ENCODE measurements at regions not wholly inside any gene's neighbourhood (a gene's known extent, or its start where the extent isn't known, plus 50 kb on each side); places are given as distances from the start of the nearest gene placed in this dataset.
"Not testable (repeated sequence)": the region's sequence is repeated elsewhere in the genome, so short reads cannot be mapped to it uniquely, and the experiment has no call there.

DNA sequence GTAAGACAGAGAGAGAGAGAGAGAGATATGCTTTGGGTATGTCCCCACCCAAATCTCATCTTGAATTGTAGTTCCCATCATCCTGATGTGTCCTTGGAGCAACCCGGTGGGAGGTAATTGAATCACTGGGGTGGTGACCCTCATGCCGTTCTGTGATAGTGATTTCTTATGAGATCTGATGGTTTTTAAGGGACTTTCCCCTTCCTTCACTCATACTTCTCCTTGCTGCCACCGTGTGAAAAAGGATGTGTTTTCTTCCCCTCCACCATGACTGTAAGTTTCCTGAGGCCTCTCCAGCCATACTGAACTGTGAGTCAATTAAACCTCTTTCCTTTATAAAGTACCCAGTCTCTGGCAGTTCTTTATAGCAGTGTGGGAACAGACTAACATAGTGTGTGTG is 60.3 kb downstream of the EOMES start:
- no peak for DNase-seq

- peak; percentile 54 for DNase-seq
These were observed 62.7 kb downstream of the EOMES start for GRCh38 chr3:27659279-27660021.

- DNase-seq, result peak; percentile 14
These were observed 63.4 kb downstream of the EOMES start for GRCh38 chr3:27658741-27659140.

GRCh38 chr3:27657871-27658270 is 64.3 kb downstream of the EOMES start:
- peak; percentile 33 for DNase-seq

- DNase-seq, result peak; percentile 35
These were observed 64.7 kb downstream of the EOMES start for GRCh38 chr3:27657404-27657803.

- no peak for DNase-seq
These were observed 65.3 kb downstream of the EOMES start for GRCh38 chr3:27656790-27657189.

GRCh38 chr3:27655547-27655946 is 66.6 kb downstream of the EOMES start:
- DNase-seq, result no peak

GRCh38 chr3:27653803-27654558 is 68.1 kb downstream of the EOMES start:
- no peak for DNase-seq

DNA sequence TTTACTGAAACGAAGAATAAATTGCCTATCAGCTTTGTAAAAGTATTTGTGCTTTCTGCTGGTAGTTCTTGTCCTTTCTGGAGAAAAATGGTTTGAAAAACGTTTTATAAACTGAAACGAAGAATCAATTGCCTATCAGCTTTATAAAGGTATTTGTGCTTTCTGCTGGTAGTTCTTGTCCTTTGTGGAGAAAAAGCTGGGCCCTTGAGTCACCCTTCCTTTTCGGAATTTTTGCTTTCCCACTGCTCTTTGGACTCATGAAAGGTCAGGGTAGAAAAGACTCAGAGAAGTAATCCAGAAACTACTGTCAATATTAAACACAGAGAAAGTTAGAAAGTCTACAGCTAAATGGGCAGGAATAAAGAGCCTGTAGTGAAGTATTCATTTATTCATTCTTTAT is 72.8 kb downstream of the EOMES start:
- DNase-seq, result no peak

- no peak for DNase-seq
These were observed 75.2 kb downstream of the EOMES start for GRCh38 chr3:27646896-27647295.

DNA sequence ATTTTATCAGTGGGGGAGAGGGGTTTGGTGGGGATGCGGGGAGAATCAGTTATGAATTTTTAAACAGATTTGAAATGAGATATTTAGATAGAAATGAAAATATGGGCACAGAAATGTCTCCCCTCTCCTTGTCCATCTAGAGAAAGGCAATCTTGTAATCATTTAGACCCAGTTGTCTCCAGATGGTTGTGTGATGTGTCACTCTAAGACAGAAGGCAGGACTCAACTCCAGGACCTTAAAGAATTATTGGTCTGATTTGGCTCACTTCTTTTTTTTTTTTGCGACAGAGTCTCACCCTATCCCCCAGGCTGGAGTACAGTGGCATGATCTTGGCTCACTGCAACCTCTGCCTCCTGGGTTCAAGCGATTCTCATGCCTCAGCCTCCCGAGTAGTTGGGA is 77.2 kb downstream of the EOMES start:
- peak; percentile 58 for DNase-seq

GRCh38 chr3:27643355-27643754 is 78.8 kb downstream of the EOMES start:
- DNase-seq, result peak; percentile 78

GRCh38 chr3:27642796-27643195 is 79.3 kb downstream of the EOMES start:
- peak; percentile 19 for DNase-seq

- no peak for DNase-seq
These were observed 80.1 kb downstream of the EOMES start for GRCh38 chr3:27641888-27642601.

GRCh38 chr3:27641271-27641800 is 80.8 kb downstream of the EOMES start:
- no peak for DNase-seq

- no peak for DNase-seq
These were observed 82.9 kb downstream of the EOMES start for GRCh38 chr3:27639271-27639670.

DNA sequence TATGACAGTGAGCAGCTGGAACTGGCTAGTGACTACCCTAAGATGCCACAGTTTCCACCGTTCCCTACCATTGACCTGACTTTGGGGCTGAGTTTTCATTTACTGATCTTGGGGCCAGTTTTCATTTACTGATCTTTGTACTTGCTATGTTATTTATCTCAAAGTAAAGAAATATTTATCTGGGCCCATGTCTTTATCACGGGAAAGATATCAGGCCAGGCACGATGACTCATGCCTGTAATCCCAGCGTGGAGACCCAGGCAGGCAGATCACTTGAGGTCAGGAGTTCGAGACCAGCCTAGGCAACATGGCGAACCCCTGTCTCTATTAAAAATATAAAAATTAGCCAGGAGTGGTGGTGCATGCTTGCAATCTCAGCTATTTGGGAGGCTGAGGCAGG is 83.5 kb downstream of the EOMES start:
- no peak for DNase-seq

- no peak for DNase-seq
These were observed 84.7 kb downstream of the EOMES start for GRCh38 chr3:27637346-27637995.

DNA sequence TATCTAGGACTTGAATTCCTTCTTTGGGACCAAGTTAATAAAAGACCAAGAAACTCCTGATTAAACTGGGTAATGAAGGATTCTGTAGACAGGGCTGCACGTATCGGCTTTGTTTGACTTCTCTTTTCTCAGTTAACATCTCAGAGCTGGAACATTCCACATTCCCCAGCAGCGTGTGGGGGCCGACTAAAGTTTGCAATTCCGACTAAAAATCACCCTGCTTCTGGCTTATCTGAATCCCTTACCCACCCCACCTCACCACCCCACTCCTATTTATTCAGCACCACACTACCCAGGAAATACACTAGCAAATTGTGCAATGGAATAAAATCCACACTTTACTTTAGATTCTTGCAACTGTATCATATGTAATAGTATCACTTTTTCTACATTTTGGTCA is 87.1 kb downstream of the EOMES start:
- DNase-seq, result not testable (repeated sequence)

DNA sequence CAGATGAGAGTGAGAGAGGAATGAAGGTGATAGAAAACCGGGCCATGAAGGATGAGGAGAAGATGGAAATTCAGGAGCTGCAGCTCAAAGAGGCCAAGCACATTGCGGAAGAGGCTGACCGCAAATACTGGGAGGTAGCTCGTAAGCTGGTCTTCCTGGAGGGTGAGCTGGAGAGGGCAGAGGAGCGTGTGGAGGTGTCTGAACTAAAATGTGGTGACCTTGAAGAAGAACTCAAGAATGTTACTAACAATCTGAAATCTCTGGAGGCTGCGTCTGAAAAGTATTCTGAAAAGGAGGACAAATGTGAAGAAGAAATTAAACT is 88.9 kb downstream of the EOMES start:
- DNase-seq, result peak; percentile 61

GRCh38 chr3:27632431-27633223 is 89.5 kb downstream of the EOMES start:
- DNase-seq, result peak; percentile 65

GRCh38 chr3:27630885-27631284 is 91.2 kb downstream of the EOMES start:
- peak; percentile 69 for DNase-seq
